Activated CD4-positive, alpha-beta memory T cell treated with anti-CD3 and anti-CD28 coated beads for 36 hours (primary cell): ENCODE measurements at regions not wholly inside any gene's neighbourhood (a gene's known extent, or its start where the extent isn't known, plus 50 kb on each side); places are given as distances from the start of the nearest gene placed in this dataset.

Source experiments
- CTCF ChIA-PET: fragments of 350-600 bp; sonication (Branson Sonifier 250); formaldehyde crosslinking; loops from one replicate; lab custom pipeline; 2021; ENCODE audit warnings: antibody characterized with exemption, inconsistent platforms; lab: Charles Lee
- POLR2A ChIA-PET: fragments of 350-600 bp; sonication (Branson Sonifier 250); formaldehyde crosslinking; loops from one replicate; lab custom pipeline; 2021; ENCODE audit warnings: antibody characterized with exemption; lab: Charles Lee
- DNase-seq: peaks from one replicate; pipeline ENCODE4 v3.0.0-alpha.2; 2020
- H3K27ac Mint-ChIP-seq: one replicate; pipeline ENCODE4 v1.8.0; 2021; ENCODE audit warnings: mixed read lengths
- H3K27me3 Mint-ChIP-seq: one replicate; pipeline ENCODE4 v1.8.0; 2021; ENCODE audit warnings: mixed read lengths
- H3K36me3 Mint-ChIP-seq: one replicate; pipeline ENCODE4 v1.8.0; 2021; ENCODE audit warnings: mixed read lengths
- H3K4me1 Mint-ChIP-seq: one replicate; pipeline ENCODE4 v1.8.0; 2021; ENCODE audit warnings: low read depth, mixed read lengths
- H3K4me3 Mint-ChIP-seq: one replicate; pipeline ENCODE4 v1.8.0; 2021; ENCODE audit warnings: mild to moderate bottlenecking, mixed read lengths
- H3K9me3 Mint-ChIP-seq: one replicate; pipeline ENCODE4 v1.8.0; 2021; ENCODE audit warnings: mixed read lengths
- intact Hi-C: fragments of 100-400 bp; cut with micrococcal nuclease; formaldehyde crosslinking; loops from one replicate; pipeline ENCODE4 v1.15.1; 2023

- intact Hi-C loops: no loop called here
- Mint-ChIP-seq H3K4me1 (no peaks in the 10 kb centered on the region), H3K9me3 (no peaks in the 10 kb centered on the region), H3K27me3 (peaks cover 5% of the 10 kb centered on the region), H3K27ac (no peak overlapping the region), H3K4me3 (no peak overlapping the region), H3K36me3 (no peaks in the 10 kb centered on the region)
- ChIA-PET POLR2A (no interaction called here), CTCF (no interaction called here)
- DNase-seq: no peak
These were observed 286.4 kb downstream of the CMPK2 start for GRCh38 chr2:6579281-6579680.

GRCh38 chr2:6580982-6581381, 284.7 kb downstream of the CMPK2 start:
- CTCF ChIA-PET: no interaction called here
- no peak for DNase-seq
- POLR2A ChIA-PET: no interaction called here

GRCh38 chr2:6589150-6589549, 276.6 kb downstream of the CMPK2 start:
- no peak overlapping the region for H3K27ac Mint-ChIP-seq
- intact Hi-C loops: no loop called here
- no peaks in the 10 kb centered on the region for H3K36me3 Mint-ChIP-seq

More at GRCh38 chr2:6580982-6581381, 284.7 kb downstream of the CMPK2 start:
- H3K9me3 Mint-ChIP-seq: no peaks in the 10 kb centered on the region
- peaks cover 5% of the 10 kb centered on the region for H3K27me3 Mint-ChIP-seq
- H3K27ac Mint-ChIP-seq: no peak overlapping the region
- no peak overlapping the region for H3K4me3 Mint-ChIP-seq
- no peaks in the 10 kb centered on the region for H3K4me1 Mint-ChIP-seq
- no peaks in the 10 kb centered on the region for H3K36me3 Mint-ChIP-seq
- intact Hi-C loops: no loop called here

GRCh38 chr2:6590442-6590841, 275.3 kb downstream of the CMPK2 start:
- Mint-ChIP-seq H3K36me3 (no peaks in the 10 kb centered on the region), H3K9me3 (no peaks in the 10 kb centered on the region), H3K4me3 (no peak overlapping the region), H3K27me3 (no peaks in the 10 kb centered on the region), H3K4me1 (no peaks in the 10 kb centered on the region), H3K27ac (no peak overlapping the region)
- DNase-seq: no peak
- intact Hi-C loops: no loop called here
- CTCF ChIA-PET: no interaction called here
- POLR2A ChIA-PET: no interaction called here

More at GRCh38 chr2:6589150-6589549, 276.6 kb downstream of the CMPK2 start:
- POLR2A ChIA-PET: no interaction called here
- Mint-ChIP-seq H3K4me1 (no peaks in the 10 kb centered on the region), H3K9me3 (no peaks in the 10 kb centered on the region), H3K4me3 (no peak overlapping the region), H3K27me3 (no peaks in the 10 kb centered on the region)
- CTCF ChIA-PET: no interaction called here
- no peak for DNase-seq

- no peaks in the 10 kb centered on the region for H3K27me3 Mint-ChIP-seq
- DNase-seq: no peak
- H3K36me3 Mint-ChIP-seq: no peaks in the 10 kb centered on the region
- H3K27ac Mint-ChIP-seq: no peak overlapping the region
- H3K9me3 Mint-ChIP-seq: no peaks in the 10 kb centered on the region
- H3K4me1 Mint-ChIP-seq: no peaks in the 10 kb centered on the region
- intact Hi-C loops: no loop called here
- no peak overlapping the region for H3K4me3 Mint-ChIP-seq
- CTCF ChIA-PET: no interaction called here
- POLR2A ChIA-PET: no interaction called here
These were observed 263.2 kb downstream of the CMPK2 start for GRCh38 chr2:6602471-6602870.

GRCh38 chr2:6605836-6606505, 259.7 kb downstream of the CMPK2 start:
- no peaks in the 10 kb centered on the region for H3K4me1 Mint-ChIP-seq
- no peak overlapping the region for H3K4me3 Mint-ChIP-seq
- intact Hi-C loops: no loop called here
- H3K9me3 Mint-ChIP-seq: peaks cover 1% of the 10 kb centered on the region
- peaks cover 3% of the 10 kb centered on the region for H3K27me3 Mint-ChIP-seq
- CTCF ChIA-PET: no interaction called here
- H3K36me3 Mint-ChIP-seq: no peaks in the 10 kb centered on the region
- DNase-seq: no peak
- no peak overlapping the region for H3K27ac Mint-ChIP-seq
- POLR2A ChIA-PET: no interaction called here

GRCh38 chr2:6617794-6618193, 247.9 kb downstream of the CMPK2 start:
- ChIA-PET CTCF (no interaction called here), POLR2A (no interaction called here)
- Mint-ChIP-seq H3K9me3 (peaks cover 8% of the 10 kb centered on the region), H3K27me3 (no peaks in the 10 kb centered on the region), H3K4me3 (no peak overlapping the region), H3K36me3 (no peaks in the 10 kb centered on the region), H3K4me1 (no peaks in the 10 kb centered on the region), H3K27ac (no peak overlapping the region)
- intact Hi-C loops: no loop called here
- DNase-seq: no peak

GRCh38 chr2:6618201-6618600, 247.5 kb downstream of the CMPK2 start:
- ChIA-PET POLR2A (no interaction called here), CTCF (no interaction called here)
- H3K4me1 Mint-ChIP-seq: no peaks in the 10 kb centered on the region
- H3K27me3 Mint-ChIP-seq: no peaks in the 10 kb centered on the region
- H3K9me3 Mint-ChIP-seq: peaks cover 4% of the 10 kb centered on the region
- intact Hi-C loops: no loop called here
- H3K4me3 Mint-ChIP-seq: no peak overlapping the region
- no peak overlapping the region for H3K27ac Mint-ChIP-seq
- H3K36me3 Mint-ChIP-seq: no peaks in the 10 kb centered on the region
- DNase-seq: no peak

GRCh38 chr2:6623746-6624145, 242.0 kb downstream of the CMPK2 start:
- Mint-ChIP-seq H3K27me3 (no peaks in the 10 kb centered on the region), H3K4me1 (no peaks in the 10 kb centered on the region), H3K4me3 (no peak overlapping the region), H3K36me3 (no peaks in the 10 kb centered on the region), H3K9me3 (no peaks in the 10 kb centered on the region), H3K27ac (no peak overlapping the region)
- ChIA-PET CTCF (no interaction called here), POLR2A (no interaction called here)
- intact Hi-C loops: no loop called here
- no peak for DNase-seq

- no peaks in the 10 kb centered on the region for H3K36me3 Mint-ChIP-seq
- no peak for DNase-seq
- POLR2A ChIA-PET: no interaction called here
- CTCF ChIA-PET: no interaction called here
- intact Hi-C loops: no loop called here
- no peaks in the 10 kb centered on the region for H3K27me3 Mint-ChIP-seq
- H3K4me1 Mint-ChIP-seq: no peaks in the 10 kb centered on the region
- no peak overlapping the region for H3K27ac Mint-ChIP-seq
- H3K4me3 Mint-ChIP-seq: no peak overlapping the region
- H3K9me3 Mint-ChIP-seq: no peaks in the 10 kb centered on the region
These were observed 239.2 kb downstream of the CMPK2 start for GRCh38 chr2:6626401-6627012.

- Mint-ChIP-seq H3K27ac (no peak overlapping the region), H3K4me3 (no peak overlapping the region), H3K4me1 (no peaks in the 10 kb centered on the region), H3K27me3 (no peaks in the 10 kb centered on the region), H3K36me3 (no peaks in the 10 kb centered on the region), H3K9me3 (no peaks in the 10 kb centered on the region)
- ChIA-PET CTCF (no interaction called here), POLR2A (no interaction called here)
- intact Hi-C loops: no loop called here
- no peak for DNase-seq
These were observed 238.4 kb downstream of the CMPK2 start for GRCh38 chr2:6627316-6627715.

- no peaks in the 10 kb centered on the region for H3K4me1 Mint-ChIP-seq
- intact Hi-C loops: no loop called here
- CTCF ChIA-PET: no interaction called here
These were observed 235.5 kb downstream of the CMPK2 start for GRCh38 chr2:6630209-6630608.

GRCh38 chr2:6635296-6635695, 230.4 kb downstream of the CMPK2 start:
- POLR2A ChIA-PET: no interaction called here
- Mint-ChIP-seq H3K4me1 (no peaks in the 10 kb centered on the region), H3K4me3 (no peak overlapping the region), H3K27ac (no peak overlapping the region), H3K36me3 (no peaks in the 10 kb centered on the region), H3K27me3 (peaks cover 1% of the 10 kb centered on the region), H3K9me3 (no peaks in the 10 kb centered on the region)
- intact Hi-C loops: no loop called here
- no peak for DNase-seq
- CTCF ChIA-PET: no interaction called here

More at GRCh38 chr2:6630209-6630608, 235.5 kb downstream of the CMPK2 start:
- H3K4me3 Mint-ChIP-seq: no peak overlapping the region
- POLR2A ChIA-PET: no interaction called here
- no peak overlapping the region for H3K27ac Mint-ChIP-seq
- no peaks in the 10 kb centered on the region for H3K36me3 Mint-ChIP-seq
- DNase-seq: no peak
- H3K9me3 Mint-ChIP-seq: no peaks in the 10 kb centered on the region
- no peaks in the 10 kb centered on the region for H3K27me3 Mint-ChIP-seq
